ENCODE measurements at regions not wholly inside any gene's neighbourhood (a gene's known extent, or its start where the extent isn't known, plus 50 kb on each side); places are given as distances from the start of the nearest gene placed in this dataset.

DNA sequence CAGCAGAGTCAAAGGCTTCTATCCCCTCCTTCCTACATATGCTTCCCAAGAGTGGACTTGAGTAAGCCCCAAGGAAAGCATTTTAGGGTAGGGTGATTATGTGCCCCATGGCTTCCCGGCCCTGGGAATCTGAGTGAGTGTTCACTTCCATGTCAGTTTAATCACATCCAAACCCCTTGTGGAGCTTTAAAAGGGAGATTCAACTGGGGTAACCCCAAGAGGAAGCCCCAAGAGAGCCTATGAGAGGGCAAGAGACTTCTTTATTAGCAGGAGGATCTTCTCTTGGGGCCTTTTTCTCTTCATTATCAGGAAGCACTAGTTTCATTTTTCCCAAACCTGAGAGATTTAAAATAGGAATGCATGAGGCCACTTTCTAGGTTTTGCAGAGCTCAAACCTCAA lies 97.0 kb upstream of the IRF2BP2 start:
- no peak for TF ChIP-seq JUND (IDR thresholded peaks at IDR 0.05; ENCODE audit: low read depth)
- in situ Hi-C loops (cut with HindIII; ENCODE audit: low pct_unique_long_range_greater_than_20kb, low sequenced_read_pairs), result no loop called here

DNA sequence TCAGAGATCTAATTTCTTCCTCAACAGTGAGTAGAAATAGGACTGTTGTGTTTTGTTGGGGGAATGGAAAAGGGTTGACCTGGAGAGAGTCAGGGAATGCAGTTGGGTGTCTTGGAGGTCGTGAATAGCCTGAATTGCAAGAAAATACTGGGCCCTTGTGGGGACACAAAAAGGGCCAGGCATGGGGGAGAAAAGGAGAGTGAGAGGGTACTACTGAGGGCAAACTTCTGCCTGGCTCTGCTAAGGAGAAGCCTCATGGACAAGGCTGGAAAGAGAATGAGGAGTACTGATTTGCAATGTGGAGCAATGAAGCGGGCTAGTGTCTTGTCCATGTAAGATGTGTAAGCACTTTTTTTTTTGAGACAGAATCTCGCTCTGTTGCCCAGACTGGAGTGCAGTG lies 96.2 kb upstream of the IRF2BP2 start:
- in situ Hi-C loops (cut with HindIII; ENCODE audit: low pct_unique_long_range_greater_than_20kb, low sequenced_read_pairs), result no loop called here
- no peak for DNase-seq (ENCODE audit: low read depth in 1 of 2, low spot score in 1 of 2)
- TF ChIP-seq JUND (IDR thresholded peaks at IDR 0.05; ENCODE audit: low read depth), result no peak

More for the DNA sequence above, 97.0 kb upstream of the IRF2BP2 start:
- DNase-seq (ENCODE audit: low read depth in 1 of 2, low spot score in 1 of 2), result no peak

DNA sequence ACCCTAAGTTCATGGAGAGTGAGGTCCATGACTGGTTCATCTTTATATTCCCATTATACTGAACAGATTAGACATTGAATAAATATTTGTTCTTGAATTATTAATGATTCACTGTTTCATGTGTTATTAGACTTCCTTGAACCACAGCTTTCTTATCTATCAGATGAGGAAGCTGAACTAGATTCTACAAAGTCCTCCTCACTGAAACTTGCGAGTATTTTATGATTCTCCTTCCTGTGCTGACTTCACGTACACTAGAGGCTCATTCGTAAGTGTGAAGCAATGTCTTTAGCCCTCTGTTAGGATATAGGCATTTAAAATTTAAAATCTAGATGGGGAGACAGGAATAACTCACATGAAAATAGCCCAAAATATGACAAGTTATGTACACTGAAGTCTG lies 95.6 kb upstream of the IRF2BP2 start:
- DNase-seq (ENCODE audit: low read depth in 1 of 2, low spot score in 1 of 2), result no peak
- no peak for TF ChIP-seq JUND (IDR thresholded peaks at IDR 0.05; ENCODE audit: low read depth)
- in situ Hi-C loops (cut with HindIII; ENCODE audit: low pct_unique_long_range_greater_than_20kb, low sequenced_read_pairs), result no loop called here

DNA sequence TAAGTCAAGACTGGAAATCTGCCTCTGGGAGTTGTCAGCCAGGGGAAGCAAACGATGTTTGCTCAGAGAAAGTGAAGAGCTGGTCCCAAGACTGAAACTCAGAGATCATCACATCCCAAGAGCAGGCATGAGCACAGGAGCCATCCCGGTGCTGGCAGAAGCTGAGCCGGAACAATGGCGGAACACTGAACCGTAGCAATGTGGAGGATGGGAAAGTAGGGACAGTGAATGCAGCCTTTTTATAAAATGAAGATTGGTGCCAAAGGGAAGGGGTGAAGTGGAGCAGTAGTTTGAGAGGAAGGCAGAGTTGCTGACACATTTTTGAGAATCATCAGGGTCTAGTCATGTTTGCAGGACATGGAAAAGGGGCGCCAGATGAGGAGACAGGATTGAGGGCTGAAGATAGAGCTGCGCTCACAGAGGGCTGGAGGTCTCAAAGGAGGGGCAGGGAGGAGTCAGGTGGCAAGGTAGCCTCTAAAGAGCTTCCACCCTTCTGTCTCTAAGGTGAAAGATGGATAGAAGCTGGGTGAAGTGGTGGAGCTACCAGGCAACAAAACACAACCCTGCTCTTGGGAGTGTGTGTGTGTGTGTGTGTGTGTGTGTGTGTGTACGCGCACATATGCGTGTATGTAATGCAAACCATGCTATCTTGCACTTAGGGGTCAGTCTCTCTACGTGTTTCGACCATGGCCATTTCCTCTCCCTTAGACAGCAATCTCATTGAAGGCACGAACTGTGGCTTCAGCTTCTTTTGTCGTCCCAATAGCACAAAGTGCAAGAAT lies 94.3 kb upstream of the IRF2BP2 start:
- no peak for DNase-seq (ENCODE audit: low read depth in 1 of 2, low spot score in 1 of 2)
- in situ Hi-C loops (cut with HindIII; ENCODE audit: low pct_unique_long_range_greater_than_20kb, low sequenced_read_pairs), result no loop called here
- no peak for TF ChIP-seq JUND (IDR thresholded peaks at IDR 0.05; ENCODE audit: low read depth)

DNA sequence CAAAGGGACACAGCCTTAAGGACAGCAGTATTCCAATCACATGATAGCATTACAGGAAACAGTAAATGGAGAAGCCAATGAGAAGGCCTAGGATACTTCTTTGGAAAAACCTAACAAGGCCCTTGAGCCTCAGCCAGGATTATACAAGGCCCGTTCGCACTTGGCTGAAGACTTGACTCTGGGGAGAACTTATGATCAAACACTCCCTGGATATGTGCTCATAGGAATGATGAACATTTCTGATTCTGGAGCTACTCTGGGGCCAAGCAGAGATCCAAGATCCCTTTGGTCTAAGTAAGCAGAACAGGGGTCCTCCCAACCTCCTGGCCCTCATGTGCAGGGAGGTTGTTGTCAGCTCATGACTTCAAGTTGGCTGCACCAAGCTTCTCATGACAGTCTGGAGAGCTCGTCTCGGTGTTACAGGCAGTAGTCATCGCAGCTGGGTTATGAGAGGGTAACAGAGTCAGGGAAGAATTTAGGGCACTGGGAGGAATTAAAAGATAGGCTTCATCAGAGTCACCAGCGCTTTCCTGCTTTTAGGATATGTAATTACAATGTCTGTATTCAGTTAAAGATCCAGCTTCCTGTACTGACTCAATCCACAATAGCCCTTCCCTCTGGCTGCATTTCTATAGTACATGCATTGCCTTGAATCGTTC lies 92.5 kb upstream of the IRF2BP2 start:
- in situ Hi-C loops (cut with HindIII; ENCODE audit: low pct_unique_long_range_greater_than_20kb, low sequenced_read_pairs), result no loop called here
- no peak for TF ChIP-seq JUND (IDR thresholded peaks at IDR 0.05; ENCODE audit: low read depth)
- DNase-seq (ENCODE audit: low read depth in 1 of 2, low spot score in 1 of 2), result no peak

DNA sequence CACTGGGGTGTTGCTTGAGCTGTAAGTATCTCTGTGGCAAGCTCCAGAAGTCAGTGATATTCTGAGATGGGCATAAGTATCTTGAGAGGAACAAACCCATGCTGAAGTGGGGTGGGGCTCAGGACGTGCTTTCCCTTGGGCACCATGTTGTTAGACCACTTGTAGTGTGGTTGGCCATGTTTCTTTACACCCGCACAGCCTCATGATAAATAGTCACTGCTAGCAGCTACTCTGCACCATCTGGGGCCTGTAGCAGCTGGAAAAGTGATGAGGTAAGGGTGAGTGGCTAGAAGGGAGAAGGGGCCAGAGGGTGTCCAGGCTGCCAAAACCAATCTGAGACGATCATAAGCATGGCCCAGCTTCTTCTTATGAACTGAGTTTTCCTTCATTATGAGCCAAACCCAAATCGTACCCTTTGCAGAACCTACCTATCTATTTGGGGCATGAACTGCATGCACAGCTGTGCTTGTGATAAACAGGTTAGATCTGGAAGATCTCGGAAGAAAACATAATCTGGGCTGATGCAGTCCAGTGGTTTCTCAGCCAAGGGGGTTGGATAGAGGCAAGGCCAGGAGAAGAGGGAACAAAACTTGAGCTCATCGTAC lies 91.9 kb upstream of the IRF2BP2 start:
- DNase-seq (ENCODE audit: low read depth in 1 of 2, low spot score in 1 of 2), result no peak
- in situ Hi-C loops (cut with HindIII; ENCODE audit: low pct_unique_long_range_greater_than_20kb, low sequenced_read_pairs), result no loop called here
- TF ChIP-seq JUND (IDR thresholded peaks at IDR 0.05; ENCODE audit: low read depth), result no peak

DNA sequence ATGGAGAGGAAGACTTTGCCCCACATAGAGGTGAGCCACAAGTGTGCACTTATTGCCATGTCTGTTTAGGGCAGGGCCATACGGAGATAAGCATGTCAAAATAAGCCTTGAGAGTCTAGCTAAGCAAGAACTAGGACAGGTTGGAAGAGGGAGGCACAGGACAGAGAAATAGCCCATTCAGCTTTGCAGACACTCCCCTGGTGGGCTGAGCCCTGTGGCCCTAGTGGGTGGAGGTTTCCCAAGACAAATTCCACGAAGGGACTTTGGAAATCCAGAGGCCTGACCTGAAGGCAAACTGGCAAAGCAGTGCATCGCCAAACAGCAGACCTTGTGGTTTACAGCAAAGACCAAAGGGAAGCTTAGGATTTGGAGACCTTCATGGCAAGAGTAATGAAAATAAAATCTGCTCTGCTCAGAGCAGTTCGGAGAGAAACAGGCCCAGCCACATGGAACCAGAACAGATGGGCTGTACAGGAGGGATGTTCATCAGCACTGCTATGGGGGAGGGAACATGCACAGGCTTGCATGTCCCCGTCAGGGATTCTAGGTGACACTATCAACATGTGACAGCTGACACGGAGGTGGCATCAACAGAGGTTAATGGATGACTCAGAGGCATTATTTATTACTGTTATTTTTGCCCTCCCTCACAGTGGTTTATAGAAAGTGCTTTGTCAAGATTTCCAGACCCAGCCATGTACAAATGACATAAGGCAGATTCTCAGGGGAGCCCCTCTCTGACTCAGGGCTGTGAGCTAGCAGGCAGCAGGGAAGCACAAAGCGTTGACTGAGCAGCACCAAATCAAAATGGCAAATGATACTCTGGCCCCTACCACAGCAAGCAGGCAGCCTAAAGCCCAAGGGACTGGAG lies 90.1 kb upstream of the IRF2BP2 start:
- in situ Hi-C loops (cut with HindIII; ENCODE audit: low pct_unique_long_range_greater_than_20kb, low sequenced_read_pairs), result no loop called here
- no peak for TF ChIP-seq JUND (IDR thresholded peaks at IDR 0.05; ENCODE audit: low read depth)
- DNase-seq (ENCODE audit: low read depth in 1 of 2, low spot score in 1 of 2), result peak in 1 of 2 experiments; percentile 45

DNA sequence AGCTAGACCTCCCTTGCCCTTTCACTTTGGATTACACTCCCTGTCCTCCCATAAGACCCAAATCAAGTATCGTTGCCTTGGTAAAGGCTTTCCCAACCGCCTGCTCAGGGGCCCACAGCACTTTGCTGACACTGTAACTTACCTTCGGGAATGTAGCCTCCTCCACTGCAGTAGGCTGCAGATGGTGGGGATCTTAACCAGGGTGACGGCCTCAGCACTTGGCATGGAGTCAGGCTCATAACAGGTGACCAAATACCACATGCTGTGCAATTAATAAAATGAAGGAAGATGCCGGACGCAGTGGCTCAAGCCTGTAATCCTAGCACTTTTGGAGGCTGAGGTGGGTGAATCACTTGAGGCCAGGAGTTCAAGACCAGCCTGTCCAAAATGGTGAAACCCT lies 88.7 kb upstream of the IRF2BP2 start:
- in situ Hi-C loops (cut with HindIII; ENCODE audit: low pct_unique_long_range_greater_than_20kb, low sequenced_read_pairs), result no loop called here
- no peak for TF ChIP-seq JUND (IDR thresholded peaks at IDR 0.05; ENCODE audit: low read depth)
- no peak for DNase-seq (ENCODE audit: low read depth in 1 of 2, low spot score in 1 of 2)

DNA sequence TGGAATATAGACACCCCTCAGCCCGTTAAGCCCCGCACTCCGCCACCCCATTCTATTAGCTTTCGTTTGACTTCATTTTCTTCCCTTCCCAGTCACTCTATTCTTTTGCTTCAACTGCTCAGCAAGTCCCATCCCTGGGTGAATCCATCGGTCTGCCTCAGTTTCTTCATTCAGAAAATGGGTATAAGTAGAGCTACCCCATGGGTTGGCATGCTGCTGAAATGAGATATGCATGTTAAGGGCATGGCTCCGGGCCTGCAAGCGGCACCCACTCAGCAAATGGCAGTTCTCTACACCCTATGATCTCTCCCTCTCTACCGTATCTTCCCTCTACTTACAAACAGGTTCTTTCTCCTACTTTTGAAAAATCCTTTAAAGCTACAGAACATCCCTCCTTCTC lies 87.8 kb upstream of the IRF2BP2 start:
- TF ChIP-seq JUND (IDR thresholded peaks at IDR 0.05; ENCODE audit: low read depth), result no peak
- in situ Hi-C loops (cut with HindIII; ENCODE audit: low pct_unique_long_range_greater_than_20kb, low sequenced_read_pairs), result no loop called here
- no peak for DNase-seq (ENCODE audit: low read depth in 1 of 2, low spot score in 1 of 2)

DNA sequence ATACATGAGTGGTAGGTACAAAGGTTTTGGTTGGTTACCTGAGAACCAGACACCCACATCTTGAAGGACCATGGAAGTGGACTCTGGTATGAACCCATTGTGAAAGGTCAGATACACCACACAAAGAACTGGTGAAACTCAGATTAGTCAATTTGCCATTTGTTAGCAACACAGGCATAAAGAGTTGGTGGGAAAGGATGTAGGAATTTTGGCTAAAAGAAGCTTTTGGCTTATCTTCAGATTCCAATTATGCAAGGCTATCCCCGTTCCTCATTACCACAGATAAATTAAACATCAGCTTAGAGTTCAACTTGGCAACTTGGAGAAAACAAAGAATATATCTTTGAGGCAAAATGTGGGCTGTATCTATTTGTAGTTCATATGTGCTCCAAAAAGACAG lies 87.0 kb upstream of the IRF2BP2 start:
- no peak for DNase-seq (ENCODE audit: low read depth in 1 of 2, low spot score in 1 of 2)
- TF ChIP-seq JUND (IDR thresholded peaks at IDR 0.05; ENCODE audit: low read depth), result no peak
- in situ Hi-C loops (cut with HindIII; ENCODE audit: low pct_unique_long_range_greater_than_20kb, low sequenced_read_pairs), result no loop called here

DNA sequence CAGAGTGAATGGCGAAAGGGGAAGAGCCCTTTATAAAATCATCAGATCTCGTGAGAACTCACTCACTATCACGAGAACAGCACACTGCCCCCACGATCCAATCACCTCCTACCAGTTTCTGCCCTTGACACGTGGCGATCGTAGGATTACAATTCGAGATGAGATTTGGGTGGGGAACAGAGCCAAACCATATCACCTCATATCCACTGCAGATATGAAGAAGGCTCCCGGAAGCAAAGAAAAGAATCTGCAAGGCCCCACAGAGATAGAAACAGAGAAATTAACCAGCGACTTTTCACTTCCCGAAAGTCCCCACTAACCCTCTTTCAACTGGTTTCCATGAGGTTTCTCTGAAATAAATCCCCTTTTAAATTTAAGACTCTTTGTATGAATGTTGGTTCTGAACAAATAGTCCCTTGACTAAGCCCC lies 86.2 kb upstream of the IRF2BP2 start:
- TF ChIP-seq JUND (IDR thresholded peaks at IDR 0.05; ENCODE audit: low read depth), result no peak
- DNase-seq (ENCODE audit: low read depth in 1 of 2, low spot score in 1 of 2), result no peak
- in situ Hi-C loops (cut with HindIII; ENCODE audit: low pct_unique_long_range_greater_than_20kb, low sequenced_read_pairs), result no loop called here

DNA sequence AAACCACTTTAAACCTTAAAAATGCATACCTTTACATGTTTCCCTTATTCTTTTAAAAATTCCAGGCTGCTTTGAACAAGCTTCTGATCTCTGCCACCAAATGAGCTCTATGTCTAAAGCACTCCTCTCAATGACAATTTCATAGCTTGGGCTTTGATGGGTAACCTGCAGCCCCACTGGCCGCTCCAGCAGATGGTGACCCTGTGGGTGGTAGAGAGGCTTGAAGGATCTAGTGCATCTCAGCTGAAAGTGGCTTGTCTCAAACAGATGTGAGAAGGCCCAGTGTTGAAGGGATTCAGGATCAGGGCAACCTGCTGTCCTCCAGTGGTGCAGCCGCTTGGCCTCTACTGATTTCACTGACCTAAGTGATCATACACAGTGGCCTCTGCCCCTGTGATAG lies 84.7 kb upstream of the IRF2BP2 start:
- TF ChIP-seq JUND (IDR thresholded peaks at IDR 0.05; ENCODE audit: low read depth), result no peak

More for the DNA sequence above, 84.7 kb upstream of the IRF2BP2 start:
- DNase-seq (ENCODE audit: low read depth in 1 of 2, low spot score in 1 of 2), result no peak
- in situ Hi-C loops (cut with HindIII; ENCODE audit: low pct_unique_long_range_greater_than_20kb, low sequenced_read_pairs), result no loop called here
